ENCODE measurements at regions not wholly inside any gene's neighbourhood (a gene's known extent, or its start where the extent isn't known, plus 50 kb on each side); places are given as distances from the start of the nearest gene placed in this dataset.

- no peak overlapping the region for H3K27ac ChIP-seq (ENCODE audit: low read length)
- BruUV-seq (replicated peaks): no TSS peak
- DNase-seq (ENCODE audit: low read depth, low spot score) (no peak), ATAC-seq (no peak)
- in situ Hi-C loops (cut with HindIII; ENCODE audit: low pct_unique_long_range_greater_than_20kb, low sequenced_read_pairs): no loop called here
- intact Hi-C loops (cut with micrococcal nuclease; ENCODE audit: unreplicated experiment): no loop called here
- H3K4me3 ChIP-seq (ENCODE audit: low read depth in 2 of 2, low read length in 2 of 2): no peak overlapping the region
- no peaks in the 10 kb centered on the region for H3K4me1 ChIP-seq (ENCODE audit: control insufficient read depth, insufficient read depth, low read length)
- CTCF ChIA-PET: no interaction called here
- no peaks in the 10 kb centered on the region for H3K9me3 ChIP-seq (ENCODE audit: control insufficient read depth, insufficient read depth, low read depth, low read length)
- H3K36me3 ChIP-seq (ENCODE audit: control insufficient read depth, insufficient read depth, low read length): no peaks in the 10 kb centered on the region
- no peak for TF ChIP-seq CTCF (IDR thresholded peaks at IDR 0.05)
- TF ChIP-seq SIN3A (IDR thresholded peaks at IDR 0.05; ENCODE audit: borderline replicate concordance, insufficient read depth, low read depth, low read length): no peak
- TF ChIP-seq REST (IDR thresholded peaks at IDR 0.05; ENCODE audit: insufficient read depth in 1 of 2, low read depth in 2 of 2, low read length in 1 of 2): no peak
- no peak for TF ChIP-seq POLR2AphosphoS5 (IDR thresholded peaks at IDR 0.05; ENCODE audit: low read depth, low read length)
- no peak for TF ChIP-seq TCF7L2 (IDR thresholded peaks at IDR 0.05; ENCODE audit: low read depth, low read length)
- H3K27me3 ChIP-seq (ENCODE audit: control insufficient read depth, insufficient read depth, low read length): no peaks in the 10 kb centered on the region
- POLR2A ChIA-PET: no interaction called here
Measured at GRCh38 chr21:35171385-35171784, 122.3 kb upstream of the RUNX1 start.

GRCh38 chr21:35170818-35171217 lies 121.7 kb upstream of the RUNX1 start:
- ChIA-PET CTCF (no interaction called here), POLR2A (no interaction called here)
- Histone ChIP-seq H3K27ac (ENCODE audit: low read length) (no peak overlapping the region), H3K36me3 (ENCODE audit: control insufficient read depth, insufficient read depth, low read length) (no peaks in the 10 kb centered on the region), H3K27me3 (ENCODE audit: control insufficient read depth, insufficient read depth, low read length) (no peaks in the 10 kb centered on the region), H3K4me3 (ENCODE audit: low read depth in 2 of 2, low read length in 2 of 2) (no peak overlapping the region), H3K4me1 (ENCODE audit: control insufficient read depth, insufficient read depth, low read length) (no peaks in the 10 kb centered on the region), H3K9me3 (ENCODE audit: control insufficient read depth, insufficient read depth, low read depth, low read length) (no peaks in the 10 kb centered on the region)
- TF ChIP-seq REST (IDR thresholded peaks at IDR 0.05; ENCODE audit: insufficient read depth in 1 of 2, low read depth in 2 of 2, low read length in 1 of 2) (no peak), SIN3A (IDR thresholded peaks at IDR 0.05; ENCODE audit: borderline replicate concordance, insufficient read depth, low read depth, low read length) (no peak), TCF7L2 (IDR thresholded peaks at IDR 0.05; ENCODE audit: low read depth, low read length) (no peak), POLR2AphosphoS5 (IDR thresholded peaks at IDR 0.05; ENCODE audit: low read depth, low read length) (no peak), CTCF (IDR thresholded peaks at IDR 0.05) (no peak)
- ATAC-seq (no peak), DNase-seq (ENCODE audit: low read depth, low spot score) (no peak)
- no TSS peak for BruUV-seq (replicated peaks)
- intact Hi-C loops (cut with micrococcal nuclease; ENCODE audit: unreplicated experiment) (no loop called here), in situ Hi-C loops (cut with HindIII; ENCODE audit: low pct_unique_long_range_greater_than_20kb, low sequenced_read_pairs) (no loop called here)
